SH-SY5Y (cell line): ENCODE measurements at regions not wholly inside any gene's neighbourhood (a gene's known extent, or its start where the extent isn't known, plus 50 kb on each side); places are given as distances from the start of the nearest gene placed in this dataset.

Source experiments
- GATA2 ChIP-seq: IDR thresholded peaks from 2 replicates; pipeline ENCODE4 v1.6.1; 2011; ENCODE audit warnings: mild to moderate bottlenecking, low read depth, low read length
- GATA3 ChIP-seq: IDR thresholded peaks from 2 replicates; pipeline ENCODE4 v1.6.1; 2011; ENCODE audit warnings: low read depth, mild to moderate bottlenecking, low read length, moderate library complexity

DNA sequence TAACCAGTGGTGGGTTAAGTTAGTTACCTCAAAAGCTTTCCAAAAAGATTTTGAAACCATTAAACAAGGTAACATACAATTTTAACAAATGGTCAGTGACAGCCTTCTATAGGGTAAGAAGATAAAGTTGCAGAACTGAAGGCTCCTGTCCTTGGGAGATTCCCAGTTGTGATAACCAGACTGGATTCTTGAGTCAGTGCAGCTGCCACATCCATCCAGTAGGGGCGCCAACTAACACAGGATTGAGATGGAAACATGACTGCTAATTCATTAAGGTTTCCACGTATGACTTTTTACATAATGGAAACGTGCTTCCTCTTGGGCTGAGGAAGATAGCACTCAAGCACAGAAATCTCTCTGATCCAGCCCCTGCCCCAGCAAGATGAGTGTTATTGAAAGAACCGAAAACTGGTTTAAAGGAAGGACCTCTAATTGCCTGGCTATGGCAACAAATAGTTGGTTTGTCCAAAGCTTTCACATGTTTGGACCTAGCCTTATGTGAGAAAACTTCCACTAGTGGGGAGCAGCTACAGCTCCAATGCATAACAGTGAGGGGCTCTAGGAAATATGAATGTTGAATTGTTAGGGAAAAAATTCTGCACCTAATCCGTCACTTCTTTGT lies 269.8 kb upstream of the MYOCD start:
- TF ChIP-seq GATA3 (peak; percentile 61; the same call in 1 of the 2 replicates), GATA2 (peak; percentile 70; the same call in 1 of the 2 replicates)

- no peak for TF ChIP-seq GATA3
- no peak for TF ChIP-seq GATA2
Measured at GRCh38 chr17:12398441-12399051, 267.1 kb upstream of the MYOCD start.

- TF ChIP-seq GATA2 (no peak), GATA3 (no peak)
Measured at GRCh38 chr17:12402963-12403622, 262.6 kb upstream of the MYOCD start.

- TF ChIP-seq GATA2 (no peak), GATA3 (no peak)
Measured at GRCh38 chr17:12403881-12404398, 261.8 kb upstream of the MYOCD start.

DNA sequence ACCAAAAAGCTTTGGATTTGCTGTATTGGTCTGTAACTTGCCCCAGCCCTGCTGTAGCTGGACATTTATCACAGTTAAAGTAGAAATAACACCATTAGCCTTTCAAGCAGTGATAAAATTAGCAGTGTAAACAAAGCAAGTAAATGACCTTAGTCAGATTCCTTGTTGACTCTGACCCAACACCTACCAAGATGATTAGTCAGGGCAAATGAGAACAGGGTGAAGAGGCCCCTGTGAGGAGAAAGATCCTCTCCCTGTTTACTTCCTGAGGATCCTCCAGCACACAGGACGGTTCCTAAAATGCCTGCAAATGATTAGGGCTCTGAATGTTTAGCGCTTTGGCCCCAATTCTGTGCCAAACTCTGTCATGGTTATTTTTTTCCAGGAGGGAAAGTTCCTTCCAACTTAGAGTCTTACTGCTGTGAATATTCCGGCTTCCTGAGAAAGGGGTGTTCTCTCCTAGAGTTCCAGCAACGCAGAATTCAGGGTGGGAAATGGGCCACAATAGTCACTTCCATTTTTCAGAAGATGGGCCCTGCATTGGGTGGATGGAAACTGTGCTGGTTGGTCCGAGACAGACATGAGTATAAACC lies 259.0 kb upstream of the MYOCD start:
- TF ChIP-seq GATA3 (no peak), GATA2 (no peak)

DNA sequence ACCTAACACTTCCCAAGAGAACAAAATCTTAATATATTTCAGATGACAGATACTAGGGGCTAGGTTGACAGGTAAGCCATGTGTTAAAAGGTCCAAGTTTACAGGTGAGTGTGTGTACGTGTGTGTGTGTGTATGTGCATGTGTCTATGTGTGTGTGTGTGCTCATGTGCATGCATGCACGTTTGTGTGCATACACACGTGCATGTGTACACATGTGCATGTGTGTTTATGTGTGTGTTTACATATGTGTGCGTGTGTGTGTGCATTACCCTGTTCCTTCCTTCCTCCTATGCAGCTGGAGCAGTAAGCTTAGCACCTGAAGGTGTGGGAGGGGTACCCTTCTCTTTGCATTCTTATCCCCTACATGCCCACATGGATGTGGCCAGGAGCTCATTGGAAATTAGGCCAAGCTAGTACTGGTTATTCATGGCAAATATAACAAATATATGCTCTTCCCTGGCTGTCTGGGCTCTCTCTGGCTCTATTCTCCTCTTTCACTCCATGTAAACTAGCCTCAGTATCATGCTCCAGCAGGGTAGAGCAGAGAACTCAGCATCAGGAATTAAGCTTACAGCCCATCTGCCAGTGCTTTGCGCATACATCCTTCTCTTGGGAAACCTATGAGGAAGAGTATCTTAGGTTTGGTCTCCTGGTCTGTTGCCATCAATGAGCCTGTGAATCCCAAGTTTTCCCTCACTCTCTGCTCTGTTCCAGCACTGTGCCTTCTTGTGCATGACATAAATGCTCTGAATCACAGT lies 258.0 kb upstream of the MYOCD start:
- TF ChIP-seq GATA2 (no peak), GATA3 (no peak)

DNA sequence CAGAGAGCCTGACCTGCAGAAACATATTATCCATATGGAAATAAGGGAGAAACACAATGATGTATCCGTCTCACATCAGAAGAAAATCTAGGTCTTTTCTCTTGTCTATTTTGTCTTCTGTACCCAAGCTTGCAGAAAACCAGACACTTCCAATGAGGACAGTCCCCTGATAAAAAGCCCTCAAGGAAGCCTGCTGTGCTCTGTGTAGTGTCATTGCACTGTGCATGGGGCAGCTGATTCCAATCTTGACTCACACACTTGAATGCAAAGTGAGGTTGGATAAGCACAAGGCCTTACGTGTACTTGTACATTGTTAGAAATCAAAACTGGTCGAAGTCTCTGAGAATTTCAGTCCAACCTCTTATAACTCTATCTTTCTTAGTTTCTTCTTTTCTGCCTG lies 256.6 kb upstream of the MYOCD start:
- TF ChIP-seq GATA3 = no peak
- TF ChIP-seq GATA2 = no peak

GRCh38 chr17:12410717-12411116 lies 255.0 kb upstream of the MYOCD start:
- TF ChIP-seq GATA2 = no peak
- TF ChIP-seq GATA3 = no peak

GRCh38 chr17:12415031-12415430 lies 250.7 kb upstream of the MYOCD start:
- TF ChIP-seq GATA3 = no peak
- no peak for TF ChIP-seq GATA2

GRCh38 chr17:12421077-12421476 lies 244.6 kb upstream of the MYOCD start:
- TF ChIP-seq GATA2 (no peak), GATA3 (no peak)

- TF ChIP-seq GATA2 = no peak
- no peak for TF ChIP-seq GATA3
Measured at GRCh38 chr17:12421646-12422306, 243.9 kb upstream of the MYOCD start.

- TF ChIP-seq GATA2 = no peak
- no peak for TF ChIP-seq GATA3
Measured at GRCh38 chr17:12422651-12423050, 243.0 kb upstream of the MYOCD start.

DNA sequence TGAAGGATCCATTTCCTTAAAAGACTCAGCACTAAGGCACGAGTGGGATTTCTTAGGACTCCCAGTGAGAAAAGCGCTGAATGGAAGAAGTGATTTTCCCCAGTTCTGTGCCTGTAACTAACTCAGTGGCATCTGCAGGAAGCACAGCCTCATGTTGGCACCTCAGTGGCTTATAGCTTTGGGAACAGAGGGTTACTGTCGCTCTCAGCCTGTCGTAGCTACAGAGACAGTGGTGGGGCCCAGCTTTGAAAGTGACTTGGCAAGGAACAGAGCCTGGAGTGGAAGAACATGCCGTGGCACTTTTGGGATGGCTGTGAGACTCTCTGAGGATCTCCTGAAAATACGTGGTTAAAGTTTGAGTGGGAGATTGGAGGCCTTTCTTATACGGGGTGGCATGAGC lies 242.4 kb upstream of the MYOCD start:
- TF ChIP-seq GATA3 (no peak), GATA2 (no peak)
